IMR-90 (cell line): ENCODE measurements at regions not wholly inside any gene's neighbourhood (a gene's known extent, or its start where the extent isn't known, plus 50 kb on each side); places are given as distances from the start of the nearest gene placed in this dataset.

Experiments used
- ATAC-seq: fragments of 200-7000 bp; cut with Tn5 transposase; 2 replicates; pipeline ENCODE4 v1.9.1; 2020; ENCODE audit warnings: low read depth, mild to moderate bottlenecking, moderate library complexity
- BruUV-seq: library from RNA; stranded (reverse); fragments of 400-500 nt; replicated peaks from 2 replicates; lab custom pipeline; 2021; lab: Mats Ljungman, UMichigan
- CTCF ChIA-PET: fragments of 300-600 bp; formaldehyde crosslinking; extraction: SDS; loops from one replicate; lab custom pipeline; 2021; ENCODE audit warnings: antibody characterized with exemption; lab: Yijun Ruan, JAX
- POLR2A ChIA-PET: fragments of 300-600 bp; sonication (Branson Sonifier 250); formaldehyde crosslinking; loops from one replicate; lab custom pipeline; 2022; ENCODE audit warnings: antibody characterized with exemption; ENCODE audit not compliant: unreplicated experiment; lab: Charles Lee
- DNase-seq: peaks from one replicate; pipeline ENCODE4 v3.0.0; 2013
- H2AFZ ChIP-seq: replicated peaks from 2 replicates; pipeline ENCODE3; 2013; ENCODE audit warnings: low read length, mild to moderate bottlenecking; ENCODE audit not compliant: poor library complexity
- H2AK5ac ChIP-seq: 2 replicates; pipeline ENCODE4 v1.6.1; 2013; ENCODE audit warnings: low read depth, low read length, inconsistent platforms
- H2AK9ac ChIP-seq: replicated peaks from 2 replicates; pipeline ENCODE3; 2013; ENCODE audit warnings: mild to moderate bottlenecking, low read depth, low read length, moderate library complexity; ENCODE audit not compliant: poor library complexity
- H2BK120ac ChIP-seq: 2 replicates; pipeline ENCODE4 v1.6.1; 2013; ENCODE audit warnings: low read depth, low read length, inconsistent platforms
- H2BK15ac ChIP-seq: 3 replicates; pipeline ENCODE4 v1.6.1; 2013; ENCODE audit warnings: low read depth, low read length, inconsistent platforms
- H2BK20ac ChIP-seq: 2 replicates; pipeline ENCODE4 v1.6.1; 2013; ENCODE audit warnings: low read depth, mild to moderate bottlenecking, inconsistent platforms, low read length, moderate library complexity
- H2BK5ac ChIP-seq: 2 replicates; pipeline ENCODE4 v1.6.1; 2013; ENCODE audit warnings: mild to moderate bottlenecking, low read depth, low read length, inconsistent platforms; ENCODE audit not compliant: poor library complexity, severe bottlenecking
- H3K14ac ChIP-seq: replicated peaks from 2 replicates; pipeline ENCODE4 v1.6.1; 2013; ENCODE audit warnings: low read depth, low read length, inconsistent platforms
- H3K18ac ChIP-seq: 2 replicates; pipeline ENCODE4 v1.6.1; 2013; ENCODE audit warnings: low read depth, low read length, control low read depth
- H3K23ac ChIP-seq: 2 replicates; pipeline ENCODE4 v1.6.1; 2013; ENCODE audit warnings: low read depth, low read length, inconsistent platforms
- H3K27ac ChIP-seq: 2 replicates; pipeline ENCODE4 v1.5.1; 2013; ENCODE audit warnings: mild to moderate bottlenecking, control low read depth, low read length; ENCODE audit not compliant: insufficient read depth
- H3K27me3 ChIP-seq: 2 replicates; pipeline ENCODE4 v1.6.1; 2013; ENCODE audit warnings: low read length; ENCODE audit not compliant: control insufficient read depth, insufficient read depth
- H3K36me3 ChIP-seq: 2 replicates; pipeline ENCODE4 v1.6.1; 2013; ENCODE audit warnings: low read length, mixed read lengths; ENCODE audit not compliant: control insufficient read depth, insufficient read depth
- H3K4ac ChIP-seq: 2 replicates; pipeline ENCODE4 v1.6.1; 2013; ENCODE audit warnings: low read depth, low read length, inconsistent platforms
- H3K4me1 ChIP-seq: 2 replicates; pipeline ENCODE4 v1.6.1; 2013; ENCODE audit warnings: low read length, mixed read lengths; ENCODE audit not compliant: control insufficient read depth, insufficient read depth
- H3K4me2 ChIP-seq: 2 replicates; pipeline ENCODE4 v1.6.1; 2013; ENCODE audit warnings: low read depth, mild to moderate bottlenecking, control low read depth, low read length, moderate library complexity
- H3K4me3 ChIP-seq: 2 replicates; pipeline ENCODE4 v1.5.1; 2013; ENCODE audit warnings: low read depth, mild to moderate bottlenecking, control low read depth, low read length, moderate library complexity; ENCODE audit not compliant: insufficient read depth
- H3K56ac ChIP-seq: 2 replicates; pipeline ENCODE4 v1.6.1; 2013; ENCODE audit warnings: low read length, inconsistent platforms; ENCODE audit not compliant: insufficient read depth; ENCODE audit errors: extremely low read depth
- H3K79me1 ChIP-seq, 2 experiments: 2 replicates each; pipeline ENCODE4 v1.6.1; 2013; ENCODE audit warnings: low read length in 2 of 2, inconsistent platforms in 1 of 2, low read depth in 1 of 2
- H3K9ac ChIP-seq: 2 replicates; pipeline ENCODE4 v1.6.1; 2013; ENCODE audit warnings: low read depth, low read length, control low read depth
- H3K9me1 ChIP-seq: 2 replicates; pipeline ENCODE4 v1.6.1; 2013; ENCODE audit warnings: low read length, inconsistent platforms; ENCODE audit not compliant: insufficient read depth
- H3K9me3 ChIP-seq: 2 replicates; pipeline ENCODE4 v1.6.1; 2013; ENCODE audit warnings: low read length; ENCODE audit not compliant: control insufficient read depth, insufficient read depth
- H4K20me1 ChIP-seq: 2 replicates; pipeline ENCODE4 v1.6.1; 2013; ENCODE audit warnings: low read length, inconsistent platforms; ENCODE audit not compliant: insufficient read depth
- H4K5ac ChIP-seq: 2 replicates; pipeline ENCODE4 v1.6.1; 2013; ENCODE audit warnings: mild to moderate bottlenecking, low read depth, low read length, control low read depth
- H4K8ac ChIP-seq, 2 experiments: 2 replicates each; pipeline ENCODE4 v1.6.1; 2013; ENCODE audit warnings: low read depth in 2 of 2, low read length in 2 of 2, control low read depth in 1 of 2, inconsistent platforms in 1 of 2
- H4K91ac ChIP-seq: 2 replicates; pipeline ENCODE4 v1.6.1; 2013; ENCODE audit warnings: low read depth, low read length, inconsistent platforms; ENCODE audit not compliant: insufficient read depth
- CTCF ChIP-seq: conservative IDR thresholded peaks from 2 replicates; pipeline ENCODE4 v1.5.1; 2012; ENCODE audit warnings: mild to moderate bottlenecking, low read depth, low read length, improper control_type of control experiment
- MXI1 ChIP-seq: IDR thresholded peaks from 2 replicates; pipeline ENCODE4 v1.6.1; 2012; ENCODE audit warnings: low read depth, mild to moderate bottlenecking, low read length, moderate library complexity, borderline replicate concordance
- RAD21 ChIP-seq: IDR thresholded peaks from 2 replicates; pipeline ENCODE4 v1.6.1; 2012; ENCODE audit warnings: low read length, improper control_type of control experiment
- WGBS, 2 experiments: methylation state at CpG; one replicate each; pipeline versions ENCODE4 v1.1.5 to v1.1.7; 2013; ENCODE audit warnings: missing lambda C conversion rate in 2 of 2; ENCODE audit not compliant: insufficient read length in 1 of 2; ENCODE audit errors: extremely low coverage in 2 of 2; 5-methylcytosine and 5-hydroxymethylcytosine counted together
- dilution Hi-C: fragments of 300-500 bp; cut with HindIII; formaldehyde crosslinking; loops from one replicate; pipeline ENCODE4 v1.14.3; 2018; ENCODE audit warnings: low sequenced_read_pairs; ENCODE audit not compliant: unreplicated experiment
- in situ Hi-C: fragments of 300-500 bp; cut with MboI; formaldehyde crosslinking; loops from 3 replicates; pipeline ENCODE4 v1.14.3; 2019; ENCODE audit warnings: low sequenced_read_pairs, inconsistent platforms, mixed read lengths
- intact Hi-C: fragments of 100-400 bp; cut with micrococcal nuclease; formaldehyde crosslinking; loops from 2 replicates; pipeline ENCODE4 v1.10.0; 2022

- peaks cover 13% of the 10 kb centered on the region for H3K9me3 ChIP-seq
- no CpG with 5 or more reads among the region's 5 CpGs for WGBS, 2 experiments
- no peak overlapping the region for H3K9ac ChIP-seq
- H4K5ac ChIP-seq: no peak overlapping the region
- dilution Hi-C loops: no loop called here
- no peak overlapping the region for H2AFZ ChIP-seq
- H4K91ac ChIP-seq: no peak overlapping the region
- CTCF ChIA-PET: no interaction called here
- no peak overlapping the region for H3K4me2 ChIP-seq
- H3K4me1 ChIP-seq: no peaks in the 10 kb centered on the region
- no peak overlapping the region for H4K8ac ChIP-seq
- no peak overlapping the region for H3K14ac ChIP-seq
- H3K79me1 ChIP-seq: no peaks in the 10 kb centered on the region
- H3K23ac ChIP-seq: no peak overlapping the region
- intact Hi-C loops: no loop called here
- H2BK15ac ChIP-seq: no peak overlapping the region
- in situ Hi-C loops: no loop called here
- POLR2A ChIA-PET: no interaction called here
- no peaks in the 10 kb centered on the region for H4K20me1 ChIP-seq
- peak overlapping the region; percentile 23; the same call in 1 of the 2 replicates for H2AK5ac ChIP-seq
- H3K9me1 ChIP-seq: no peaks in the 10 kb centered on the region
- H3K27ac ChIP-seq: no peak overlapping the region
- H2BK5ac ChIP-seq: no peak overlapping the region
- no peak overlapping the region for H3K18ac ChIP-seq
- no peak for ATAC-seq
- H3K56ac ChIP-seq: no peak overlapping the region
- TF ChIP-seq MXI1 (no peak), RAD21 (no peak), CTCF (no peak)
- H2AK9ac ChIP-seq: no peak overlapping the region
- H2BK120ac ChIP-seq: no peak overlapping the region
- H3K27me3 ChIP-seq: peaks cover 3% of the 10 kb centered on the region; the same call in 1 of the 2 replicates
- H2BK20ac ChIP-seq: no peak overlapping the region
- no peaks in the 10 kb centered on the region for H3K36me3 ChIP-seq
- BruUV-seq: no TSS peak
- no peak for DNase-seq
- no peak overlapping the region for H3K4me3 ChIP-seq
- H3K4ac ChIP-seq: 0 out of 2 replicates have a peak overlapping the region, but pooled peaks have one; percentile 5
Measured at GRCh38 chr16:86649875-86650274, 71.5 kb downstream of the FOXL1 start.
